Mammary epithelial cell (primary cell): ENCODE measurements at regions not wholly inside any gene's neighbourhood (a gene's known extent, or its start where the extent isn't known, plus 50 kb on each side); places are given as distances from the start of the nearest gene placed in this dataset.

Source experiments
- EZH2 ChIP-seq: IDR thresholded peaks from 2 replicates; pipeline ENCODE4 v1.6.1; 2012; ENCODE audit warnings: low read length, inconsistent platforms, borderline replicate concordance
- TF ChIP-seq, protein P1 (sequence below), 2 donors: IDR thresholded peaks in 1 of 2; conservative IDR thresholded peaks in 1 of 2; 2 replicates each; pipeline ENCODE4 v1.5.1; 2011 to 2012; ENCODE audit warnings: inconsistent platforms in 2 of 2, low read length in 2 of 2, mild to moderate bottlenecking in 2 of 2, control low read depth in 1 of 2, low read depth in 1 of 2; ENCODE audit not compliant: insufficient read depth in 1 of 2; ENCODE audit errors: extremely low read depth in 1 of 2

DNA sequence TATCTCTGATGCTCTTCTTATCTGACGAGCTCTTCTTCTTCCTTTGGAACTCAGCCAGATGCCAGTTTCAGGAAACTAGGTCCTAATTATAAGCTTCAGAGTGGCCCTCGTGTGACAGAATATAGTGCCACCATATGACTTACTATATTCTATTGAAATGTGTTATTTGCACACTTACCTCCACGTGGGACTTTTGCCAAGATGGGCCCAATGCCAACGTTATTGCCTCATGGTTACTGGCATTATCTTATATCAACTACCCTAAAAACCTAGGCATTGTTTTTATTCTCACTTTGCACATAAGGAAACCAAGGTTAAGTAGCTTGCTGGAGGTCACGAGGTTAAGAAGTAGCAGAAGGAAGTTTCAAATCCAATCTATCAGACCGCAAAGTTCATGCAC lies 71.3 kb upstream of the SLCO3A1 start:
- TF ChIP-seq, protein P1, sequence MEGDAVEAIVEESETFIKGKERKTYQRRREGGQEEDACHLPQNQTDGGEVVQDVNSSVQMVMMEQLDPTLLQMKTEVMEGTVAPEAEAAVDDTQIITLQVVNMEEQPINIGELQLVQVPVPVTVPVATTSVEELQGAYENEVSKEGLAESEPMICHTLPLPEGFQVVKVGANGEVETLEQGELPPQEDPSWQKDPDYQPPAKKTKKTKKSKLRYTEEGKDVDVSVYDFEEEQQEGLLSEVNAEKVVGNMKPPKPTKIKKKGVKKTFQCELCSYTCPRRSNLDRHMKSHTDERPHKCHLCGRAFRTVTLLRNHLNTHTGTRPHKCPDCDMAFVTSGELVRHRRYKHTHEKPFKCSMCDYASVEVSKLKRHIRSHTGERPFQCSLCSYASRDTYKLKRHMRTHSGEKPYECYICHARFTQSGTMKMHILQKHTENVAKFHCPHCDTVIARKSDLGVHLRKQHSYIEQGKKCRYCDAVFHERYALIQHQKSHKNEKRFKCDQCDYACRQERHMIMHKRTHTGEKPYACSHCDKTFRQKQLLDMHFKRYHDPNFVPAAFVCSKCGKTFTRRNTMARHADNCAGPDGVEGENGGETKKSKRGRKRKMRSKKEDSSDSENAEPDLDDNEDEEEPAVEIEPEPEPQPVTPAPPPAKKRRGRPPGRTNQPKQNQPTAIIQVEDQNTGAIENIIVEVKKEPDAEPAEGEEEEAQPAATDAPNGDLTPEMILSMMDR (conservative IDR thresholded peaks at IDR 0.05 in 1 of 2, IDR thresholded peaks at IDR 0.05 in 1 of 2; ENCODE audit: extremely low read depth in 1 of 2, insufficient read depth in 1 of 2, low read depth in 1 of 2, low read length in 2 of 2), result no peak
- no peak for TF ChIP-seq EZH2
